ENCODE measurements at regions not wholly inside any gene's neighbourhood (a gene's known extent, or its start where the extent isn't known, plus 50 kb on each side); places are given as distances from the start of the nearest gene placed in this dataset.

DNA sequence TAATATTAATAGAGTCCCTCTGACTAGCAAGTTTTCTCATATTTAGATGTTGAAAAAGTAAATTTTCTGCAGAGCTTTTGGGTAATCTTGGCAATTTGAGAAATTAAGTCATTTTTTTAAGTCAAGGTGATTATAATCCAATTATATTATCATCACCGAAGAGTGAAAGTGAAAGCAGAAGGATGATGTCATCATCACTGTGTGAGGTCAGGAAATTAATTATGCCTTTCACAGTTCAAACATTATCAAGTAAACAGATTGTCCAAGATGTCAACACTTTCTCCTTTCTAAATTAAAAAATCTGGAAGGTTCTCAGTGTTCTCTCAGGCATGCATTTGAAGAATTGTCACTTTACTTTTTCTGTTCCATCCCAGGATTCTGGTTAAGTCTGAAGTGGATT, 296.0 kb downstream of the TBX15 start:
- Mint-ChIP-seq H3K9me3 (peaks cover 5% of the 10 kb centered on the region), H3K27me3 (no peaks in the 10 kb centered on the region), H3K4me1 (ENCODE audit: low read depth) (no peaks in the 10 kb centered on the region), H3K27ac (no peak overlapping the region), H3K36me3 (ENCODE audit: low read depth) (no peaks in the 10 kb centered on the region), H3K4me3 (no peak overlapping the region)
- ATAC-seq (ENCODE audit: poor library complexity) = no peak
- H3K27ac ChIP-seq (ENCODE audit: low read depth in 1 of 2, low read length in 2 of 2) = no peak overlapping the region
- DNase-seq = no peak
- intact Hi-C loops (cut with DNase I, micrococcal nuclease) = no loop called here
- ChIA-PET POLR2A (no interaction called here), CTCF (no interaction called here)
- H3K4me1 ChIP-seq (ENCODE audit: insufficient read depth, low read length) = no peaks in the 10 kb centered on the region
- H3K4me3 ChIP-seq (ENCODE audit: low read length) = no peak overlapping the region
- no peaks in the 10 kb centered on the region for H3K27me3 ChIP-seq (ENCODE audit: control insufficient read depth in 1 of 2, insufficient read depth in 2 of 2, low read length in 2 of 2)
- no peaks in the 10 kb centered on the region for H3K36me3 ChIP-seq (ENCODE audit: insufficient read depth, low read length)
- TF ChIP-seq, protein P1, sequence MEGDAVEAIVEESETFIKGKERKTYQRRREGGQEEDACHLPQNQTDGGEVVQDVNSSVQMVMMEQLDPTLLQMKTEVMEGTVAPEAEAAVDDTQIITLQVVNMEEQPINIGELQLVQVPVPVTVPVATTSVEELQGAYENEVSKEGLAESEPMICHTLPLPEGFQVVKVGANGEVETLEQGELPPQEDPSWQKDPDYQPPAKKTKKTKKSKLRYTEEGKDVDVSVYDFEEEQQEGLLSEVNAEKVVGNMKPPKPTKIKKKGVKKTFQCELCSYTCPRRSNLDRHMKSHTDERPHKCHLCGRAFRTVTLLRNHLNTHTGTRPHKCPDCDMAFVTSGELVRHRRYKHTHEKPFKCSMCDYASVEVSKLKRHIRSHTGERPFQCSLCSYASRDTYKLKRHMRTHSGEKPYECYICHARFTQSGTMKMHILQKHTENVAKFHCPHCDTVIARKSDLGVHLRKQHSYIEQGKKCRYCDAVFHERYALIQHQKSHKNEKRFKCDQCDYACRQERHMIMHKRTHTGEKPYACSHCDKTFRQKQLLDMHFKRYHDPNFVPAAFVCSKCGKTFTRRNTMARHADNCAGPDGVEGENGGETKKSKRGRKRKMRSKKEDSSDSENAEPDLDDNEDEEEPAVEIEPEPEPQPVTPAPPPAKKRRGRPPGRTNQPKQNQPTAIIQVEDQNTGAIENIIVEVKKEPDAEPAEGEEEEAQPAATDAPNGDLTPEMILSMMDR (IDR thresholded peaks at IDR 0.05) = no peak
- H3K9me3 ChIP-seq (ENCODE audit: control insufficient read depth in 1 of 2, insufficient read depth in 1 of 2, low read length in 2 of 2) = peaks cover 0 to 5% of the 10 kb centered on the region in 2 experiments

DNA sequence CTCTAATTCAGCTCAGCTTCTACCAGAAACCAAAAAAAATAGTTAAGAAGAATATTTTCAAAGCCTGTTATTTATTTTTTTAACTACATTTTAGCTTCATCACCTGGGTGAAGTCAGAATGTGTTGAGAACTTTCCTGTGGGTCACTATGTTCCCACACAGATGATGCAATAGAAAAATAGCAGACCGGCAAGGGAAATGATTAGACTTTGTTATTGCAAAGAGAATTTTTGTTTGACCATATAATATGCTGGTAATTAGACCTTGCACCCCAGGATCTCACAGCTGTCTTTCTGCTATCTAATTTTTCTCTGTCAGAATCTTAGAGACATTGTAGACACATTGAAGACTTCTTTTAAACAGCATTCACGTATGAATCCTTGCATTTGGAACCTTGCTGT, 299.3 kb downstream of the TBX15 start:
- Mint-ChIP-seq H3K36me3 (ENCODE audit: low read depth) (no peaks in the 10 kb centered on the region), H3K27me3 (no peaks in the 10 kb centered on the region), H3K9me3 (peaks cover 5% of the 10 kb centered on the region), H3K4me3 (no peak overlapping the region), H3K27ac (no peak overlapping the region), H3K4me1 (ENCODE audit: low read depth) (no peaks in the 10 kb centered on the region)
- CTCF ChIA-PET = no interaction called here
- H3K9me3 ChIP-seq (ENCODE audit: control insufficient read depth in 1 of 2, insufficient read depth in 1 of 2, low read length in 2 of 2) = peaks cover 0 to 5% of the 10 kb centered on the region in 2 experiments
- POLR2A ChIA-PET = no interaction called here
- TF ChIP-seq, protein P1 (IDR thresholded peaks at IDR 0.05) = no peak
- intact Hi-C loops (cut with DNase I, micrococcal nuclease) = no loop called here
- no peaks in the 10 kb centered on the region for H3K27me3 ChIP-seq (ENCODE audit: control insufficient read depth in 1 of 2, insufficient read depth in 2 of 2, low read length in 2 of 2)
- H3K4me1 ChIP-seq (ENCODE audit: insufficient read depth, low read length) = no peaks in the 10 kb centered on the region
- ATAC-seq (ENCODE audit: poor library complexity) = no peak
- DNase-seq = no peak
- H3K4me3 ChIP-seq (ENCODE audit: low read length) = no peak overlapping the region
- no peak overlapping the region for H3K27ac ChIP-seq (ENCODE audit: low read depth in 1 of 2, low read length in 2 of 2)
- no peaks in the 10 kb centered on the region for H3K36me3 ChIP-seq (ENCODE audit: insufficient read depth, low read length)

- no peak overlapping the region for H3K4me3 ChIP-seq (ENCODE audit: low read length)
Measured at GRCh38 chr1:118661769-118662320, 326.3 kb downstream of the TBX15 start.

More at GRCh38 chr1:118661769-118662320, 326.3 kb downstream of the TBX15 start:
- peaks cover 5% of the 10 kb centered on the region for H3K9me3 Mint-ChIP-seq
- Histone ChIP-seq H3K4me1 (ENCODE audit: insufficient read depth, low read length) (no peaks in the 10 kb centered on the region), H3K27ac (ENCODE audit: low read depth in 1 of 2, low read length in 2 of 2) (no peak overlapping the region), H3K9me3 (ENCODE audit: control insufficient read depth in 1 of 2, insufficient read depth in 1 of 2, low read length in 2 of 2) (no peaks in the 10 kb centered on the region), H3K27me3 (ENCODE audit: control insufficient read depth in 1 of 2, insufficient read depth in 2 of 2, low read length in 2 of 2) (no peaks in the 10 kb centered on the region), H3K36me3 (ENCODE audit: insufficient read depth, low read length) (no peaks in the 10 kb centered on the region)
- H3K4me1 Mint-ChIP-seq (ENCODE audit: low read depth) = no peaks in the 10 kb centered on the region
- H3K27ac Mint-ChIP-seq = no peak overlapping the region
- H3K4me3 Mint-ChIP-seq = no peak overlapping the region
- H3K36me3 Mint-ChIP-seq (ENCODE audit: low read depth) = no peaks in the 10 kb centered on the region
- H3K27me3 Mint-ChIP-seq = no peaks in the 10 kb centered on the region
- no peak for DNase-seq
- CTCF ChIA-PET = no interaction called here
- intact Hi-C loops (cut with DNase I, micrococcal nuclease) = no loop called here
- no peak for ATAC-seq (ENCODE audit: poor library complexity)
- POLR2A ChIA-PET = no interaction called here
- TF ChIP-seq, protein P1 (IDR thresholded peaks at IDR 0.05) = no peak
